AG04449 (cell line): ENCODE measurements at regions not wholly inside any gene's neighbourhood (a gene's known extent, or its start where the extent isn't known, plus 50 kb on each side); places are given as distances from the start of the nearest gene placed in this dataset.
A peak's percentile ranks its signal among the peaks of the same experiment; 100 is the strongest.

Experiments
- CTCF ChIA-PET: fragments of 350-600 bp; formaldehyde crosslinking; extraction: SDS; loops from one replicate; lab custom pipeline; 2021; ENCODE audit warnings: antibody characterized with exemption; lab: Yijun Ruan, JAX
- POLR2A ChIA-PET: fragments of 400-600, 350-600 bp; formaldehyde crosslinking; extraction: SDS; loops from one replicate; lab custom pipeline; 2020; ENCODE audit warnings: antibody characterized with exemption, inconsistent platforms; lab: Yijun Ruan, JAX
- DNase-seq: peaks from one replicate; pipeline ENCODE4 v3.0.0-alpha.2; 2010; ENCODE audit warnings: low read depth, low spot score
- H3K4me3 ChIP-seq: 2 replicates; pipeline ENCODE4 v1.5.1; 2011; ENCODE audit warnings: low read depth, mild to moderate bottlenecking, control low read depth, low read length
- TF ChIP-seq, protein P1 (sequence below): IDR thresholded peaks from one replicate; pipeline ENCODE4 v1.5.1; 2011; ENCODE audit warnings: mild to moderate bottlenecking, moderate library complexity, low read length, control low read depth, inconsistent platforms; ENCODE audit not compliant: insufficient read depth; ENCODE audit errors: missing control alignments

DNA sequence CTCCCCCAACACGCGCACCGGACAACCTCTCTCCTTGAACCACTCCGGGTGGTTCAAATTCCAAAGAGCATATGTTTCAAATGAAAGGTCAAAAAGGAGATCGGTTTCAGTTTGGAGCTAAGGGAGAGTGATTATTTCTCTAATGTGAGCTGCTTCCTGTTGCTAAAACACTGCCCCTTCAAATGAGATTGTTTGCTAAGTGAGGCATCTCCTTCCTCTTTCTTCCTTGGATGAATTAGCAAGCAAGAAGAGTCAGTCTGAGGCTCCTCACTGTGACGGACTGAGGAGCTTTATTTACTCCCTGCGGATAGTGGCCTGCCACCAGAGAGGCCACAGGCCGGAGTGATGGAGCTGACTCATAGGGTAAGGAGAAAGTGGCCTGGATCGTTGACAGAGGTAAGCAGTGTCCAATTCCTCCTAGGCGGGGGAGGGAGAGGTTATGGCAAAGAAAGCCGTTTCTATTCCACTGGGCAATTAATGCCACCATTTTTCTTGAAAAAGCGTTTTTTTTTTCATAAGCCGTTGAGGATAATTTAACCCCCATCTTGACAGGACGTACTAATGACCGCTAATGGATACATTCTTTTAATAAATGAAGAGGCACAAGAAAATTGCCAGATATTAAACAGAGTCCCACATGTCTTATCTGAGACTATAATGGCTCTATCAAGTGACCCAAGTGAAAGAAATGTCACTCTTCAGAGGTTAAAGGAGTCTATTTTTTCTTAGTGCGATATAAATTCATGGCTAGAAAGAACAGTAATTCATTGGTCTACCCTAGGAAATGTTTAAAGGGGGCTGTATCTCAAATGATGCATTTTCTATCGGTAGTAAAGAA, 167.0 kb upstream of the ANKRD28 start:
- DNase-seq = no peak
- TF ChIP-seq, protein P1, sequence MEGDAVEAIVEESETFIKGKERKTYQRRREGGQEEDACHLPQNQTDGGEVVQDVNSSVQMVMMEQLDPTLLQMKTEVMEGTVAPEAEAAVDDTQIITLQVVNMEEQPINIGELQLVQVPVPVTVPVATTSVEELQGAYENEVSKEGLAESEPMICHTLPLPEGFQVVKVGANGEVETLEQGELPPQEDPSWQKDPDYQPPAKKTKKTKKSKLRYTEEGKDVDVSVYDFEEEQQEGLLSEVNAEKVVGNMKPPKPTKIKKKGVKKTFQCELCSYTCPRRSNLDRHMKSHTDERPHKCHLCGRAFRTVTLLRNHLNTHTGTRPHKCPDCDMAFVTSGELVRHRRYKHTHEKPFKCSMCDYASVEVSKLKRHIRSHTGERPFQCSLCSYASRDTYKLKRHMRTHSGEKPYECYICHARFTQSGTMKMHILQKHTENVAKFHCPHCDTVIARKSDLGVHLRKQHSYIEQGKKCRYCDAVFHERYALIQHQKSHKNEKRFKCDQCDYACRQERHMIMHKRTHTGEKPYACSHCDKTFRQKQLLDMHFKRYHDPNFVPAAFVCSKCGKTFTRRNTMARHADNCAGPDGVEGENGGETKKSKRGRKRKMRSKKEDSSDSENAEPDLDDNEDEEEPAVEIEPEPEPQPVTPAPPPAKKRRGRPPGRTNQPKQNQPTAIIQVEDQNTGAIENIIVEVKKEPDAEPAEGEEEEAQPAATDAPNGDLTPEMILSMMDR = no peak
- ChIA-PET POLR2A (interaction anchor here (1.8 kb wide), 1 partner anchor 18 kb away, joined by 5 read pairs; no protein-coding TSS in a partner anchor), CTCF (interaction anchor here (1.1 to 1.8 kb wide), 3 partner anchors 10 to 13 kb away, joined by 3 to 7 read pairs (median 3); no protein-coding TSS in a partner anchor)
- peak overlapping the region; percentile 27 for H3K4me3 ChIP-seq

DNA sequence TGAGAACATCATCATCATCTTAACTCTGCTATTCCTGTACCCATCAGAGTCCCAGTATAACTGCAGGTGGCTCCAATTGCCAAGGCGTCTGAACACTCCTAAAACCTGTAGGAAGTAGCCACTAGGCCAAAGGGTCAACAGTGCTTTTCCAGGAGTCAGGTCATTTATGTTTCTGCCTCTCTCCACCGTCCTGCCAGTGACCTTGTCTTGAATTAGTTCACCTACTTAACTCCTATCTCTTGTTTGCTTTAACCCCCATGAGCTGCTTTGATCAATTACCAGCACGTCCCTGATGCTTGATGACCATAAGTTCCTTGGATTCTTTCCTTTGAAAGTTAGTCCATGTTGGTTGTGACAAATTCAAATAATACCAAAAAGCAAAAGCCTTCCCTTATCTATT, 169.8 kb upstream of the ANKRD28 start:
- POLR2A ChIA-PET = no interaction called here
- no peak for DNase-seq
- no peak overlapping the region for H3K4me3 ChIP-seq
- TF ChIP-seq, protein P1 = no peak
- CTCF ChIA-PET = interaction anchor here (1.2 kb wide), 1 partner anchor 15 kb away, joined by 3 read pairs; no protein-coding TSS in a partner anchor

DNA sequence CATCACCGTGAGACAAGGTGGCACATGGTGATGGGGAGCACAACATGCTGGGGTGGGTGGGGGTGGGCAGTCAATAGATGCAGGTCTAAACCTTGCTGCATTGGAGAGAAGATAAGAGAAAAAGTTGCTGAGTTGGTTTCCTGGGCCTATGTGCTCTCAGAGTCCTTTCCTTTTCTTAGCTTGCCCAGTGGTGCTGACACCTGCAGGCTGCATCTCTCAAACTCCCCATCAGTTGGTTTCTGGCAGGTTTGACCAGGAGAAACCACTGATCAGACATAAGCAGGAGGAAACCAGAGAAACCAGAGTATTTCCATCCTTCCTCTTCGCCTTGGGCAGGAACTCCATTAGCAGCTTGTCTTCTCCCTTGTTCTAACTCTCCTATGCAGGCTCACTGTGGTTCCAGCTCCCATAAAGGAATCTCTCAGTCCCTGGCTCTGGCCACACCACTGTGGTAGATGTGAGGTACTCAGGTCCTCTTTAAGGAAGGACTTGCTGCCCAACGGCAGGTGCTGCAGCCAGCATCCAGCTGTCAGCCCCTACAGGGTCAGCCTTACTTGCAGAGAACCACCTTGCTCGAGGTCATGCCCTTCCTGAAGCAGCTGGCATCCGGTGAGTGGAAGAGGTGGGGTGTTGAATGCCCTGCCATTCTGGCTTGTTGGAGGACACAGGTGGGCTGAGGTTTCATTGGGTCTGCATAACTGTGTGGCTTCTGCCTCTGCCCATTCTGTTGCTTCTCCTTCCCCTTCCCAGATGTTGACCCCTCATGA, 172.3 kb upstream of the ANKRD28 start:
- no peak overlapping the region for H3K4me3 ChIP-seq
- ChIA-PET CTCF (interaction anchor here (1.1 kb wide), 1 partner anchor 11 kb away, joined by 3 read pairs; no protein-coding TSS in a partner anchor), POLR2A (no interaction called here)
- no peak for DNase-seq
- TF ChIP-seq, protein P1 = no peak

DNA sequence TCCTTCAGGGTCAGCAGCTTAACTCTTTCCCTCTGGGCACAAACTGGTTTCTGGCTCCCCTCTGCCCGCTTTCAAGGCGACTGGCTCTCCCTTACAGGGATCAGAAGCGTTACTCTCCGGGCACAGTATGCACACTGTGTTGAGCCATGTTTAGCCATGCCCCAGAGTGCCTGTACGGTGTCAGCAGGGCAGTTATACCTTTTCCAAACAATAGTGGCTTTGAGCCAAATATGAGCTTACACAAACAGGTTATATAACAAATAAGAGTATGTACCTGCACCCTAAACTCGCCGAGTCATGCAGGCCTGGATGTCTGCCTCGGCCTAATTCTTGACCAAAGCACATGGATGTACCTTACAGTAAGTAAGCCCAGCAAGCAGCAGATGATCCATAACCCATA, 175.6 kb upstream of the ANKRD28 start:
- DNase-seq = no peak
- H3K4me3 ChIP-seq = no peak overlapping the region
- TF ChIP-seq, protein P1 = no peak
- ChIA-PET POLR2A (no interaction called here), CTCF (interaction anchor here (2.4 kb wide), 1 partner anchor 9 kb away, joined by 7 read pairs; no protein-coding TSS in a partner anchor)

DNA sequence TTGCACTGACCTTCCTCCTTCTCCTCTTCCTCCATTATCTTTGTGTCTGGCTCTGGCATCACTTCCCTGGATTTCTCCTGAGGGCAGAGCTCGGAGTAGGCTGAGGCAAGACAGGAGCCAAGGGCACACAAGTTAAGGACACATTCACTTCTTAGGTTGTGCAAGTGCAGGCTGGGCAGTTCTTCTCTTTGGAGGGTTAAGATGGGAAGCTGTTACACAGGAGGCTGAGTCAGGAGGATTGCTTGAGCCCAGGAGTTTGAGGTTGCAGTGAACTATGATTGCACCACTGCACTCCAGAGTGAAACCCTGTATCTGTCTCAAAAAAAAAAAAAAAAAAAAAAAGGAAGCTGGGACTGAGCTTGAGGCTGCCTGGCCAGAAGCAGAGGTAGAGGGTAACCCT, 176.2 kb upstream of the ANKRD28 start:
- ChIA-PET POLR2A (no interaction called here), CTCF (interaction anchor here (2.4 kb wide), 1 partner anchor 10 kb away, joined by 7 read pairs; no protein-coding TSS in a partner anchor)
- no peak for DNase-seq
- TF ChIP-seq, protein P1 = no peak
- H3K4me3 ChIP-seq = no peak overlapping the region

DNA sequence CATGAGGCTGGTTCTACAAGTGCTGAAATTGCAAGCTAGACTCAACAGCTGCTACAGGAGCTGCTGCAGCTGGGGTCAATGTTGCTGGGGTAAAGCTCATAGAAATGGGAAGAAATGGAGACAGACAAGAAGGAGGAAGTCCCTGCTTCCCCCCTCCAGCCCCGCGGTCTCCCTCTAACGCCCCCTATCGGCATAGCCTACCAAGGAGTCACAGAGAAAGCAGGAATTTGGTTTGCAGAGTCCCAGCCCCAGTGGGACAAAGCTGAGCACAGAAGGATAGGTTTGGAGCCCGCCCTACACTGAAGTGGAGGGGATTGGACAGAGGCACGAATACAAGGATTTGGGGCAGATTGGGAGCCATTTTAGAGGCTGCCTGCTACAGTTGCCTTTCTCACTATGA, 176.9 kb upstream of the ANKRD28 start:
- DNase-seq = no peak
- ChIA-PET CTCF (interaction anchor here (1.5 to 2.4 kb wide), 2 partner anchors 11 to 74 kb away, joined by 6 to 7 read pairs; no protein-coding TSS in a partner anchor), POLR2A (no interaction called here)
- H3K4me3 ChIP-seq = no peak overlapping the region
- TF ChIP-seq, protein P1 = peak; percentile 11
